Pancreas (tissue), 10 donors: ENCODE measurements at regions not wholly inside any gene's neighbourhood (a gene's known extent, or its start where the extent isn't known, plus 50 kb on each side); places are given as distances from the start of the nearest gene placed in this dataset.

ENCODE experiments used
- ATAC-seq, 4 donors: fragments of 200-7000 bp; cut with Tn5 transposase; one replicate each; pipeline versions ENCODE4 v1.8.0 to v1.9.1; 2020; ENCODE audit warnings: mild to moderate bottlenecking in 4 of 4, moderate library complexity in 4 of 4
- DNase-seq, 6 donors: peaks; one replicate each; pipeline ENCODE4 v3.0.0-alpha.2; 2020
- FAIRE-seq: peaks from 2 replicates; lab custom pipeline; 2012; peaks lifted over from hg19 to GRCh38; lab: Jason Lieb, UNC
- H3K27ac ChIP-seq, 4 donors: fragments of 200-600 bp; sonication (generic); 1 replicate in 3 of 4; 2 replicates in 1 of 4; pipeline versions ENCODE4 v1.5.0 to v1.8.0; 2020
- H3K27me3 ChIP-seq, 4 donors: fragments of 200-600 bp; one replicate each; pipeline ENCODE4 v1.8.0; 2021
- H3K36me3 ChIP-seq, 3 donors: fragments of 200-600 bp; sonication (generic) in 1 of 3; one replicate each; pipeline versions ENCODE4 v1.5.0 to v1.8.0; 2020 to 2021
- H3K4me1 ChIP-seq, 3 donors: fragments of 200-600 bp; one replicate each; pipeline ENCODE4 v1.8.0; 2021
- H3K4me3 ChIP-seq, 4 donors: fragments of 200-600 bp; sonication (generic) in 2 of 4; one replicate each; pipeline versions ENCODE4 v1.5.0 to v1.8.0; 2020 to 2021
- H3K9me3 ChIP-seq, 4 donors: fragments of 200-600 bp; one replicate each; pipeline ENCODE4 v1.8.0; 2021
- CTCF ChIP-seq, 4 donors: fragments of 200-600 bp; sonication (generic) in 3 of 4; IDR thresholded peaks; one replicate each; pipeline versions ENCODE4 v1.5.0 to v1.8.0; 2021; ENCODE audit warnings: antibody characterized with exemption in 4 of 4
- WGBS, 2 donors: extraction: QIAGEN DNeasy Blood & Tissue Kit; methylation state at CpG; one replicate each; pipeline ENCODE4 v1.1.7; 2013; 5-methylcytosine and 5-hydroxymethylcytosine counted together
- intact Hi-C, 3 donors: fragments of 100-400 bp; cut with DNase I; formaldehyde crosslinking; loops; one replicate each; pipeline versions ENCODE4 v1.11.1 to v1.14.2; 2022
- donor health status: healthy with polysubstance abuse.
- donor health status: DM: no; HTN: no; CAD: no; lungs with moderate emphysema.
- donor health status: DM: no; HTN: no; CAD: no.
- donor health status: control.
- donor health status: control.
- donor health status: Bipolar disorder and iron deficiency.
- donor health status: DM: yes; HTN: yes; CAD: no.
- donor health status: DM: no; HTN: no; CAD: no.
- donor health status: DM: no; HTN: no; CAD: no.
- donor health status: DM: yes; HTN: yes; CAD: no.

GRCh38 chr15:69659454-69660050, 206.9 kb downstream of the RPLP1 start:
- intact Hi-C loops = no loop called here
- Histone ChIP-seq H3K9me3 (no peaks in the 10 kb centered on the region), H3K27me3 (no peaks in the 10 kb centered on the region), H3K4me3 (no peak overlapping the region), H3K27ac (no peak overlapping the region), H3K36me3 (no peaks in the 10 kb centered on the region), H3K4me1 (no peaks in the 10 kb centered on the region)
- WGBS, 2 donors = 94 to 96% methylated on average over 5 of the region's 5 CpGs
- no peak for ATAC-seq
- no peak for TF ChIP-seq CTCF (IDR thresholded peaks at IDR 0.05)
- DNase-seq = no peak
- no peak for FAIRE-seq

GRCh38 chr15:69660114-69660513, 207.5 kb downstream of the RPLP1 start:
- no peak overlapping the region for H3K4me3 ChIP-seq
- no peak for ATAC-seq
- FAIRE-seq = no peak
- H3K27me3 ChIP-seq = no peaks in the 10 kb centered on the region
- no peak for TF ChIP-seq CTCF (IDR thresholded peaks at IDR 0.05)
- no peaks in the 10 kb centered on the region for H3K36me3 ChIP-seq
- no peaks in the 10 kb centered on the region for H3K9me3 ChIP-seq
- no peak overlapping the region for H3K27ac ChIP-seq
- intact Hi-C loops = no loop called here
- no peak for DNase-seq
- 88 to 91% methylated on average over 2 of the region's 2 CpGs for WGBS, 2 donors
- H3K4me1 ChIP-seq = no peaks in the 10 kb centered on the region

- Histone ChIP-seq H3K27me3 (no peaks in the 10 kb centered on the region), H3K4me3 (no peak overlapping the region), H3K36me3 (no peaks in the 10 kb centered on the region), H3K4me1 (no peaks in the 10 kb centered on the region), H3K9me3 (no peaks in the 10 kb centered on the region), H3K27ac (no peak overlapping the region)
- peak in 1 of 4 donors; percentile 30 for ATAC-seq
- 73 to 80% methylated on average over 7 of the region's 7 CpGs for WGBS, 2 donors
- DNase-seq = no peak
- TF ChIP-seq CTCF (IDR thresholded peaks at IDR 0.05) = no peak
- intact Hi-C loops = no loop called here
- FAIRE-seq = no peak
Measured at GRCh38 chr15:69660658-69661405, 208.2 kb downstream of the RPLP1 start.

- FAIRE-seq = no peak
- no peak for TF ChIP-seq CTCF (IDR thresholded peaks at IDR 0.05)
Measured at GRCh38 chr15:69661446-69661845, 208.8 kb downstream of the RPLP1 start.

More at GRCh38 chr15:69661446-69661845, 208.8 kb downstream of the RPLP1 start:
- Histone ChIP-seq H3K27ac (no peak overlapping the region), H3K9me3 (no peaks in the 10 kb centered on the region), H3K36me3 (no peaks in the 10 kb centered on the region), H3K27me3 (no peaks in the 10 kb centered on the region), H3K4me1 (no peaks in the 10 kb centered on the region), H3K4me3 (no peak overlapping the region)
- 86 to 93% methylated on average over 6 of the region's 6 CpGs for WGBS, 2 donors
- DNase-seq = no peak
- no peak for ATAC-seq
- intact Hi-C loops = no loop called here
